ENCODE measurements at regions not wholly inside any gene's neighbourhood (a gene's known extent, or its start where the extent isn't known, plus 50 kb on each side); places are given as distances from the start of the nearest gene placed in this dataset.

DNA sequence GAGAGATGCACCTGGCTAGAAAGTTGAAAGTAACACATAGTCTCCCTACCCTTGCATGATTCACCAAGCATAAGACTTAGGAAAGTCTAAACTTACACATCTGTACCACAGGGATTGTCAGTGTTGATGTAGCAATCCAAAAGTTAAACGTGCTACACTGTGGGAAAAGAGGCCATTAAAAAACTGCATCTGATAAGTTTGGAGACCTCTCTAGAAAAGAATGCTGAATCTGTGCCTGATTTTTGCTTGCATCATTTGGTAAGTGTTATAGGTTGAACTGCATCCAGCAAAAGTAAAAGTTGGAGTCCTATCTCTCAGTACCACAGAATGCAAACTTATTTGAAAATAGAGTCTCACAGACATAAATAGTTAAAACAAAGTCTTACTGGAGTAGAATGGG, 126.6 kb downstream of the SLC6A15 start:
- H3K27ac Mint-ChIP-seq (ENCODE audit: unreplicated experiment) = no peak overlapping the region

DNA sequence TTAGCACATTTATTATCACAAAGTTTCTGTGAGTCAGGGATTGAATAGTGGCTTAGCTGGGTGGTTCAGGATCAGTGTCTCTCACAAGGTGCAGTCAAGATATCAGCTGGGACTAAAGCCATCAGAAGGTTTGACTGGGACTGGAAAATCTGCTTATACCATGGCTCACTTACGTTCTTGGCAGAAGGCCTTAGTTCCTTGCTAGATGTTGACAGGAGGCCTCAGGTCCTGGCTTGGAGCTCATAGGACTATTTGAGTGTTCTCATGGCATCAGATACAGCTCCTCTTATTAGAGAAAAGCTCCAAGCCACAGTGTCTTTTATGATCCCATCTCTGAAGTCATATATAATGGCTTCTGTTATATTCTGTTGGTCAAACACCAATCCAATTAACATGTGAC, 127.3 kb downstream of the SLC6A15 start:
- H3K4me1 Mint-ChIP-seq (ENCODE audit: low read depth, unreplicated experiment) = no peaks in the 10 kb centered on the region
- no peak overlapping the region for H3K4me3 Mint-ChIP-seq (ENCODE audit: unreplicated experiment)
- no peaks in the 10 kb centered on the region for H3K36me3 Mint-ChIP-seq (ENCODE audit: unreplicated experiment)
- no peaks in the 10 kb centered on the region for H3K9me3 Mint-ChIP-seq (ENCODE audit: unreplicated experiment)
- H3K27me3 Mint-ChIP-seq (ENCODE audit: unreplicated experiment) = no peaks in the 10 kb centered on the region
- H3K27ac Mint-ChIP-seq (ENCODE audit: unreplicated experiment) = no peak overlapping the region
- TF ChIP-seq, protein P1, sequence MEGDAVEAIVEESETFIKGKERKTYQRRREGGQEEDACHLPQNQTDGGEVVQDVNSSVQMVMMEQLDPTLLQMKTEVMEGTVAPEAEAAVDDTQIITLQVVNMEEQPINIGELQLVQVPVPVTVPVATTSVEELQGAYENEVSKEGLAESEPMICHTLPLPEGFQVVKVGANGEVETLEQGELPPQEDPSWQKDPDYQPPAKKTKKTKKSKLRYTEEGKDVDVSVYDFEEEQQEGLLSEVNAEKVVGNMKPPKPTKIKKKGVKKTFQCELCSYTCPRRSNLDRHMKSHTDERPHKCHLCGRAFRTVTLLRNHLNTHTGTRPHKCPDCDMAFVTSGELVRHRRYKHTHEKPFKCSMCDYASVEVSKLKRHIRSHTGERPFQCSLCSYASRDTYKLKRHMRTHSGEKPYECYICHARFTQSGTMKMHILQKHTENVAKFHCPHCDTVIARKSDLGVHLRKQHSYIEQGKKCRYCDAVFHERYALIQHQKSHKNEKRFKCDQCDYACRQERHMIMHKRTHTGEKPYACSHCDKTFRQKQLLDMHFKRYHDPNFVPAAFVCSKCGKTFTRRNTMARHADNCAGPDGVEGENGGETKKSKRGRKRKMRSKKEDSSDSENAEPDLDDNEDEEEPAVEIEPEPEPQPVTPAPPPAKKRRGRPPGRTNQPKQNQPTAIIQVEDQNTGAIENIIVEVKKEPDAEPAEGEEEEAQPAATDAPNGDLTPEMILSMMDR (IDR thresholded peaks at IDR 0.05; ENCODE audit: partially characterized antibody, unreplicated experiment) = no peak
- no peak for DNase-seq

More for the DNA sequence above, 126.6 kb downstream of the SLC6A15 start:
- DNase-seq = no peak
- no peaks in the 10 kb centered on the region for H3K36me3 Mint-ChIP-seq (ENCODE audit: unreplicated experiment)
- H3K27me3 Mint-ChIP-seq (ENCODE audit: unreplicated experiment) = no peaks in the 10 kb centered on the region
- no peak overlapping the region for H3K4me3 Mint-ChIP-seq (ENCODE audit: unreplicated experiment)
- TF ChIP-seq, protein P1 (IDR thresholded peaks at IDR 0.05; ENCODE audit: partially characterized antibody, unreplicated experiment) = no peak
- no peaks in the 10 kb centered on the region for H3K4me1 Mint-ChIP-seq (ENCODE audit: low read depth, unreplicated experiment)
- no peaks in the 10 kb centered on the region for H3K9me3 Mint-ChIP-seq (ENCODE audit: unreplicated experiment)

DNA sequence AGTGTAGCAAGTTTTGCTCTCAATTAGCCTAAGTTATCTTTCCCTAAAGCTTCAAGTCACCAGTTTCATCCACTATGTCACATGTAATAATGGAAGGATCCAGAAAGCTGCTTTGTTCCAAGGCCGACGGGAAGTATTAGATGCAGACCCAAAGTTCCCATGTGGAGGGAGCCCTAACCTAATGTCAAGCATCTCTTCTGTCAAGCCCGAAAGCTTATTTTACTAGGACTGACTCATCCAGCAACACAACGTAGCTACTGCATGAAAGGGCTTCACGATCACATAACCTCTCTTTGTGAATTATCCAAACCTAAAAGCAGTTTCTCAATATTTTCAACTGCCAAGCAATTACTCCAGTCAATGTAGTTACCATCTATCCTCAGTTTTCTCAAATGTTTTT, 133.4 kb downstream of the SLC6A15 start:
- TF ChIP-seq, protein P1 (IDR thresholded peaks at IDR 0.05; ENCODE audit: partially characterized antibody, unreplicated experiment) = no peak
- H3K4me1 Mint-ChIP-seq (ENCODE audit: low read depth, unreplicated experiment) = no peaks in the 10 kb centered on the region
- DNase-seq = no peak
- no peak overlapping the region for H3K4me3 Mint-ChIP-seq (ENCODE audit: unreplicated experiment)
- no peak overlapping the region for H3K27ac Mint-ChIP-seq (ENCODE audit: unreplicated experiment)
- no peaks in the 10 kb centered on the region for H3K36me3 Mint-ChIP-seq (ENCODE audit: unreplicated experiment)
- H3K9me3 Mint-ChIP-seq (ENCODE audit: unreplicated experiment) = no peaks in the 10 kb centered on the region
- H3K27me3 Mint-ChIP-seq (ENCODE audit: unreplicated experiment) = no peaks in the 10 kb centered on the region

DNA sequence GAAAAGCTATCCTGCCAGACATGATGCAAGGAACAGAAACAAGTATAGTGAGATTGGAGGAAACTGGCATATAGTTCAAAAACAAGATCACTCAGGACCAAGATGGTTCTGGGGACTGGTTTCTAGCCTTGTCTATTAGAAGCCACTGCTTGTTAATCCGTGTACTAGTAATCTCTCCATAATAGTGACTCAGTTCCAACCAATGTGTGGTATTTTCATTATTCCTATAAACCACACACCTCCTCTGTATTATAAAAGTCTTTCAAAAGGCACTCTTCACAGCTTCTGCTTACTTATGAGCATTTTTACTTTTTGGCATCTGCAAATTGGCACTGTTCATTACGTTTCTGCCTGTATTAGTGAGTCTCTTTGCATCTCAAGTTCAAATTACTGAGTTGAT, 140.3 kb downstream of the SLC6A15 start:
- H3K27me3 Mint-ChIP-seq (ENCODE audit: unreplicated experiment) = no peaks in the 10 kb centered on the region
- no peaks in the 10 kb centered on the region for H3K36me3 Mint-ChIP-seq (ENCODE audit: unreplicated experiment)
- TF ChIP-seq, protein P1 (IDR thresholded peaks at IDR 0.05; ENCODE audit: partially characterized antibody, unreplicated experiment) = no peak
- no peaks in the 10 kb centered on the region for H3K4me1 Mint-ChIP-seq (ENCODE audit: low read depth, unreplicated experiment)
- DNase-seq = no peak
- H3K27ac Mint-ChIP-seq (ENCODE audit: unreplicated experiment) = no peak overlapping the region
- H3K9me3 Mint-ChIP-seq (ENCODE audit: unreplicated experiment) = no peaks in the 10 kb centered on the region
- no peak overlapping the region for H3K4me3 Mint-ChIP-seq (ENCODE audit: unreplicated experiment)

DNA sequence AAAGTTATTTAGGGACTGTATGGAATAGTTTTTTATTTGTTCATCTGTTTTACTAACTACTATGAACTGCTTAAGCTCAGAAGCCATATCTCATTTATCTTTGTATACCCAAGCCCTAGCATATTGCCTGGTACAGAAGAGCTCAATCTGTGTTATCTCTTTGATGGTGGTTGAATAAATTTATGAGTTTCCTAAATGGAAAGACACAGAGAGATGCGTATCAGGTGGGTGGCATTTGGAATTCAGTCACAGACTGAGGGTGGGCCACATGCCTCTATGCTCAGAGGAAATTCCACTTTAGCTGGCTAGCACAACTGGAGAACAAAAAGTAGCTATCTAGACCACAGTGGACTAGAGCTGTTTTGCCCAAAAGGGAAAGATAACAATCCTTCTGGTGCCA, 145.5 kb downstream of the SLC6A15 start:
- Mint-ChIP-seq H3K27ac (ENCODE audit: unreplicated experiment) (no peak overlapping the region), H3K36me3 (ENCODE audit: unreplicated experiment) (no peaks in the 10 kb centered on the region), H3K4me3 (ENCODE audit: unreplicated experiment) (no peak overlapping the region), H3K9me3 (ENCODE audit: unreplicated experiment) (no peaks in the 10 kb centered on the region), H3K4me1 (ENCODE audit: low read depth, unreplicated experiment) (no peaks in the 10 kb centered on the region), H3K27me3 (ENCODE audit: unreplicated experiment) (no peaks in the 10 kb centered on the region)
- DNase-seq = no peak
- TF ChIP-seq, protein P1 (IDR thresholded peaks at IDR 0.05; ENCODE audit: partially characterized antibody, unreplicated experiment) = no peak

Measured in glutamatergic neuron (in vitro differentiated cells).